DMS79 (cell line): ENCODE measurements at regions not wholly inside any gene's neighbourhood (a gene's known extent, or its start where the extent isn't known, plus 50 kb on each side); places are given as distances from the start of the nearest gene placed in this dataset.

ENCODE experiments used
- DNase-seq: peaks from one replicate; lab custom pipeline; 2025; lab: John Stamatoyannopoulos, UW

DNA sequence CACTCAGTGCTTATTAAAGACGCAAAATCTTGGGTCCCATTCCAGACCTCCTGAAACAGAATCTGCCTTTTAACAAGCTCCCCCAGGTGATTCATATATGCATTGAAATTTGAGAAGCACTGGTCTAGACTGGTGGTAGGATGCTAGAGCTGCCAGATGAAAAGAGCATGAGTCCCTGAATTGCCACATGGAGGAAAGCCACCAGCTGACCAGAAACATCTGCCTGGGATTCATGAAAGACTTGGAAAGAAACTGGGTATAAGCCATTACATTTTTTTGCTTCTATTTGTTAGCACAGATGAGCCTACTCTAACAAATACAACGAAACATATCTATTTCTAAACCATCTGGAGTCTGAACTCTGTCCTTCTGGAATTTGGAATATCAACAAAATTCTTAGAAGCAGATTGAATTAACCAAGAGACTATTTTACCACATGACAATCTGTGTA is 228.9 kb downstream of the RBM43 start:
- no peak for DNase-seq

DNA sequence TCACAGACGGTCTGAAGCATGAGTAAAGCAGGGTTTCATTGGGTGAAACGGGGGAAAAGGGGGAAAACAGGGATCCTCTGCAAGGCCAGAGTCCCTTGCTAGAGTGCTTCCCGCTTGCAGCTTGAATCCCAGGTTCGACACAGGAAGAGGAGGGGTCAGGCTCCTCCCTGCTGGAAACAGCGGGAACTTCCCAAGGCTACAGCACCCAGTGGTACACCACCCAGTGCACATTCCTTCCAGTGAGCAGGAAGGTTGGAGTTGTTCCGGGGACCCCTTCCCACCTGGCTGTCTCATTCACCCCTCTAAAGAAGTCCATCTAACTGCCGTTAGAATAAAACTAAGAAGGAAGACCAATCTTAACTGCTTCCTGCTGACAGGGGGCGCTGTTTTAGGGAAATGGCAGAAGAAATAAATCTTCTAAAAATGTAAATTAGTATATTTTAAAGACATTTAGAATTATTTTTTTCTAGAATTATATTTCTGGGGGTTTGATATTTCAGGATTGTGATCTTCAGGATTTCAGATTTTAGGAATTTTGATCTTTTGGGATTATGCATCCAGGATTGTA is 230.9 kb downstream of the RBM43 start:
- no peak for DNase-seq

- no peak for DNase-seq
These were observed 232.1 kb downstream of the RBM43 start for GRCh38 chr2:151029406-151030157.

DNA sequence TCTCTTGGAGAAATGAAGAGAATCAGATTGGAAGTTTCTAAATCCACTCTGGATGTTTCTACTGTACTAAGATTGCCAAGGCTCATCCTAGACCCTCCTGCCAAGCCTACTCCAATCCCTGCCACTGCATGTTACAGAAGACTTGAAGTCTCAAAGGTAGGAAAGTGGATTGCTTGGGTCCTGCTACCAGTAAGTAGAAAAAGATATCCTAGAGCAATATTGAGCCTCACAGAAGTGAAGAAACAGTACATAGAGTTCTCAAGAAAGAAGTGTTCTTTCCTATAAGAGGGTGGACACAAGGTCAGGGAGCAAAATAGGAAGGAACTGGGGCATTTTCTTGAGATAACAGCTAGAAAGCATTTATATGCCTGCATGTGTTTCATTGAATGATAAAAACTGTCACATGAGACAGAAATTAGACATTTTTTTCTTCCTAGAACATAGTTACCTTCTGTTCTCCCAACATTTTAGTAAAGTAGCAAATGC is 232.9 kb downstream of the RBM43 start:
- DNase-seq: no peak

DNA sequence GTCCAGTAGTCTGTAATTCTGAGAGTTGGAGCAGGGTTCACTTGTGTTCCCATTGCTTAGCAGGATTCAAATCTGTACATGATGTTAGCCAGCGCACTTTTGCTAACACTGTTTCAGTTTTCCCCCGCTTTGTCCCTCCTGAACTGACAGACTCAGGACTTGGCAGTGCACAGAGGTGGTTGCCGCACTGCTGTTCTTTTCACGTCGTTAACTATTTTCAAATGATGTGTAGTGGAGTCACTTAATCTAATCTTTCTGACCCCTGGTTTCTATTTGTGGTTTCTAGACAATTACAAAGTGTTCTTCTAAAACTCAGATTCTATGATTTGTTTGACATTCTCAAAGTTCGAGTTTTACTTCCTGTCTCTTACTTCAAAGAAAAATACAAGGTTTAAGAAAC is 234.5 kb downstream of the RBM43 start:
- DNase-seq: no peak

DNA sequence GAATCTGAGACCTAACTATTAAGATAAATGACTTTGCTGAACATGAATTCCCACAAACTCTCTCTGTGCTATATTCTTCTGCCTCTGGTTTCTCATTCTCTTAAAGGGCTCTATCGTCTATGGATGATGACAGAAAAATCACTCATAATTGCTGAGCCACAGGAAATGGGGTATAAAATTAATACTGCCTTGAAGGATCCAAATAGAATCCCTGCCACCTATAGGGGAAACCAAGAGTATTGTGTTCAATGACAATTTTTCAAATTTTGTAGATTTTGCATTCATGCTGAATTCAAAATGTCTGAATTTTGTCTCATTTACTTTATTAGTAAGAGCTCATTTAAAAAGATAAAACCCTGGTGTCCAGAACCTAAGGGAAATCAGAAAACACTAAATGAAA is 235.8 kb downstream of the RBM43 start:
- no peak for DNase-seq

DNA sequence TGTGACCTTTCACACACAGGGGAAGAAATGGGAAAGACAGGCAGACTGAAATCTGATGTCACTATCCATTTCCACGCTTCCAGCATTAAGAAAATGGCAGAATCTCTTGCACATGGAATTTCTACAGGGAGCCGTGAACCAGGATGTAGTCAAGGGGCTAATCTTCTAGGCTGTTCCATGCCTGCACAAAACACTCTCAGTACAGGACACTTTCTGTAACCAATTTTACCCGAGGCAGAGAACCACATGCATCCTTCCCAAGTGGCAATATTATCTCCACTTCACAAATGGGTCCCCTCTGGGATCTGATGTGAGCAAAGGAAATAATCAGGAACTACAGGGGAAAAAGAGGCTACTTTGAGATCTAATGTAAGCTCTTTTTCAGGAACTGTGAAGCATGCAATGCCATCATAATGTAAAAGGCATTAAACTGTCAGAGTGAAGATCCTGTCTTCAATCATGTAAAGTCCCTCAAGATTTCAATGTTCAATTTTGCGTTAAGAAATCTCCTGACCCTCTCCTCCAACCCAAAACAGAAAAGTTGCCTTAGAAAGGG is 236.9 kb downstream of the RBM43 start:
- DNase-seq: no peak

- DNase-seq: no peak
These were observed 239.8 kb downstream of the RBM43 start for GRCh38 chr2:151021747-151022452.

- DNase-seq: no peak
These were observed 241.3 kb downstream of the RBM43 start for GRCh38 chr2:151020411-151020810.

DNA sequence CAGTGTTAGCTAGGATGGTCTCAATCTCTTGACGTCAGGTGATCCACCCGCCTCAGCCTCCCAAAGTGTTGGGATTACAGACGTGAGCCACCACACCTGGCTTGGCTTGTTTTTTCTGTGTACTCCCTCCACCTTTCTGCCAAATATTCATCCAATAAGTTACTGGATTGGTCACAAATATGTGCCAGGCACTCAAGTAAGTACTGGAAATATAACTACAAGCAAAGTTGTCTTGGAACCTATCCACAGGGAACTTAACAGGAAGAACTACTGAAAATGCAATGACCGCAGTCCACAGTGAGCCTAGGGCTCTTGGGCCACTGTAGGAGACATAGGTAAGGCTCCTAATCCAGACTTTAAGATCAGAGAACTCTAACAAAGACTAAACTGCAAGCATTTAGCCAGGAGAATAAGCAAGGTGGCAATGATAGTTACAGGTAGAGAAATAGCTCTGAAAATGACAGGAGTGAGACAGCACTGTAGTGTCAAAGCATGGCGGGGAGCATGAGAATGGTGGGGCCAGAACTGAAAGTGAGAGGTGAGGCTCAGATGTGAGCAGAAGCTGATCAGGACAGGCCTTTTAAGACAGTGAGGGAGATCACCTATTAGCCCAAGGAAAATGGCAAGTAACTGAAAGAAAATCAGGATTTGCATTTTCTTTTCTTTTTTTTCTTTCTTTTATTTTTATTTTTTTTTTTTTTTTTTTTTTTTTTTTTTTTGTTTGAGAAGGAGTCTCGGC is 252.1 kb downstream of the RBM43 start:
- no peak for DNase-seq

DNA sequence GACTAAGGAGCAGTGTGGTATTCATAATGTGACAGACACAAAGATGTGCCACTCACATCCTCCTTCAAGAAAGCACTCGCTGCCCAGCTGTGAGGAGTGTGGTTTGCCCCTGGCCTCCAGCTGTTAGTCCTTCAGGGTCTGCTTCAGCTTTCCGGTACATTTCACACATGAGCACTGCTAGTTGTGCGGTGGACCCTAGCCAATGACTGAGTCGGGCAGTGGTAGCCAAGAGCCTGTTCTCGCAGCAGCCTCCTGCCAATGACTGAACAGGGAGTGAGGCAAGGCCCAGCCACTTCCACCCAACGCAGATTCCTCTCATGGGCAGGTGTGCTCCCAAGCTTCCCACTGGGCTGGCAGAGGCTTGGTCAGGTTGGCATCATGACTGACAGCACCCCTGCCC is 254.3 kb downstream of the RBM43 start:
- peak; percentile 98 for DNase-seq

DNA sequence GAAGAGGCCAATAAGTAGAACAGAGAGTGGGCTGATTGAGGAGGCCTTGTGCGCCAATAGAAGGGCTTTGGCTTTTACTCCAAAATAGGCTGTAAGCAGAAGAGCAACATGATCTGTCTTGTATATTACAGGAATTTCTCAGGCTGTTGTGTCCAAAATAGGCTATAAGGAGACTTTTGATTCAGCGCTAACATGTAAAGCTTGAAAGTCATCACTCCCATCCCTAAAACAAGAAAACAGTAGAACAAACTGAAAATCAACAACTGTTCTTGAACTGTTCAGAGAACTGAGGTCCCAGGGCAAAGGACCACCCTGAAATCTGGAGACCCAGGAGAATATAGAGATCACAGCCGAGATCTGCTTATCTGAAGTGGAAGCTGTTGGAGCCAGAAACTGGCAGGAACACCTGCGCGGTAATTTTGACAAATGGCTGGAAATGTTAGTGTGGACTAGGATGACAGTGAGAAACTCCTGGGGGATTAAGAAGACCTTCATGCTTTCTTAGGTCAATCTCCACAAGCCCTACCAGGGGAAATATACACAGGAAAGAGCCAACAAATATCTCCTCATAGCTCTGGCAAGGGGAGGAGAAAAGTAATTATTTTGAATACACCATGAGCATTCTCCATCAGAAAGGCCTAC is 258.6 kb downstream of the RBM43 start:
- DNase-seq: no peak

- DNase-seq: no peak
These were observed 263.8 kb downstream of the RBM43 start for GRCh38 chr2:150997702-150998440.

DNA sequence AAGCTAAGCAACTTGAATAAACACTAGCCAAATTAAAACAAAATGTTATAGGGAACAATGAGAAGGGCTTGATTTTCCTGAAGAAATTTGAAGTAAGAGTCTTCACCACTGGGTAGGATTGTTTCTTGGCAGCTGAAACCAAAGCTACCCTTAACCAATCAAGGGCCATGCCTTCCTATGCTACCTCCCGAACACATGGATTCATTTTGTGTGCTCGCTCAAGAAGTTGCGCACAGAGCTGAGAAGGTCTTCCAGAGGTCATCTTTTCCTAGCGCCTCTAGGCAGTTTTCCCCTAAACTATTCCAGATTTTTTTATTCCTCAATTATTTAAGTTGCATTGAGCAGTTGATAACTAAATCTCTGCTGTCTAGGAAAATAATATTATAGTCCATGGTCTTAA is 264.6 kb downstream of the RBM43 start:
- DNase-seq: no peak

DNA sequence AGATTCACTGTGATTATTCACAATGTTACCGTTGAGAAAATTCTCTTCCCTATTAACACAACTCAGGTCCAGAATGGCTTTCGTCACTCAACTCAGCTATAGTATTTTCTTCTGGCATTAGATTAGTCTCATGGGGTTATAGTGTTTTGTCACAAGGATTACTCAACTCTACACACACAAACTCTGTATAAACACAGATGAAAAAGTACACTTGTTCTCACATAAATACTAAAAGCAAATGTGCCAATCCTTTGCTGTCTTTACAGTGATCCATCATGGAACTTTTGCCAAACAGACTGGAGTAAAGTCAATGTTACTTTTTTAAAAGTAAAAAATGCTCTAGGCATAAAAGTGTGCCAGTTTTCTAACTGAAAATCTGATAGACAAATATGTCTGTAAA is 267.6 kb downstream of the RBM43 start:
- no peak for DNase-seq

DNA sequence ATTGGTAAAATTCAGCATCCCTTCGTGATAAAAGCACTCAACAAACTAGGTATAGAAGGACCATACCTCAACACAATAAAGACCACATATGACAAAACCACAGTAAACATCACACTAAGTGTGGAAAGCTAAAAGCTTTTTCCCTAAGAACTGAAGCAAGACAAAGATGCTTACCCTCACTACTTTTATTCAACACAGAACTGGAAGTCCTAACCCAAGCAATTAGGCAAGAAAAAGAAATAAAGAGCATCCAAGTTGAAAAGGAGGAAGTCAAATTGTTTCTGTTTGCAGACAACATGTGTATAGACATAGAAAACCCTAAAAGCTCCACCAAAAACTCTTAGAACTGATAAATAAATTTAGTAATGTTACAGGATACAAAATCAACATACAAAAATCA is 271.7 kb downstream of the RBM43 start:
- DNase-seq: no peak

GRCh38 chr2:150985741-150986140 is 275.9 kb downstream of the RBM43 start:
- DNase-seq: no peak

DNA sequence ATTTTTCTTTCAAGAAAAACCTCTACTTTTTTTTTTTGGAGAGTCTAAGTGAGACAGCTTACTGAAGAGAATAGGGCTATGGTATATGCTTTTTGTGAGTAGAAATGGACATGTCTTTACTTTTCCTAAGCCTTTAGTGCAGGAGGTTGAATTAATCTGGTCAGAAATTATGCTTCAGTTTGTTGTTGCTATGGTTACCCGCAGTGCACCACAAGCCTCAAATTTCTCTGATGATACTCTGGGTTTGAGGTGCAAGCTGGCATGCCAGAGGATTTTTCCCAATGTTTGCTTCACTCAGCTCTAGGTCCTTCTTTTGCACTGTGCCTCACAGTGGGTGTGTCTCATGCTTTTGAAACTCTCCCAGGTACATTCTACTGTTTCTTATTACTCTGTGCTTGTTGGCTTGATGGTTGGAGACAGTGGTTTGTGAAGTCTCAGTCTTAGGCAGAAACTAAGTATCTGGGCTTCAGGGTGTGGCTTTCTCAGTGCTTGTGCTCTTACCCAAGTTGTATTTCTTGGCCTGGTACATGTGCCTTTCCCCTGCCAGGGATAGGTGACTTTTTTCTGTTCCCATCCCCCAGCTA is 278.3 kb downstream of the RBM43 start:
- no peak for DNase-seq

DNA sequence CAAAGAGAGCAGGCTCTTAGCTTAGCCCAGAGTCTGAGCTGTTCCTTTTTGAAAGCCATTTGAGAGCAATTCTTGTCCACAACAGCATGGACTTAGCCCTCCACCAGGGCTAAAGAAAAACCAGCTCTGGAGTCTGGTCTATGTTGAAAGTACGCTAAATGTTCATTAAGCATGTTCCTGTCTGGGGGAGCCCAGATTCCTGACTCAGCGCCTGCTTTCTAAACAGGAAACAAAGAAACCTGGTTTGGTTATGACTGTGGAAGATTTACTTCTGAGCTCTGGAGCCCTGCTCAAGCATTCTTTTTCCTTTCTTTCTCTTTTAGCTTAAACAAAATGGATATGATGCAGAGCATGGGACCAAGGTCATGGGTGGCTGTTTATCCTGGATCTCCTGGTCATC is 279.8 kb downstream of the RBM43 start:
- no peak for DNase-seq

GRCh38 chr2:150978053-150978452 is 283.6 kb downstream of the RBM43 start:
- DNase-seq: no peak

- no peak for DNase-seq
These were observed 284.4 kb downstream of the RBM43 start for GRCh38 chr2:150977296-150977695.
